HG03103 (cell line): ENCODE measurements at regions not wholly inside any gene's neighbourhood (a gene's known extent, or its start where the extent isn't known, plus 50 kb on each side); places are given as distances from the start of the nearest gene placed in this dataset.
A peak's percentile ranks its signal among the peaks of the same experiment; 100 is the strongest.
"Not testable (repeated sequence)": the region's sequence is repeated elsewhere in the genome, so short reads cannot be mapped to it uniquely, and the experiment has no call there.

ENCODE experiments used
- ATAC-seq: cut with Tn5 transposase; IDR thresholded peaks from one replicate; pipeline ENCODE4 v1.9.1; 2021; ENCODE audit warnings: low read depth; ENCODE audit not compliant: unreplicated experiment

GRCh38 chr14:106459971-106460730 is 933.8 kb downstream of the TMEM121 start:
- ATAC-seq, result no peak

GRCh38 chr14:106460916-106461315 is 934.5 kb downstream of the TMEM121 start:
- no peak for ATAC-seq

GRCh38 chr14:106466483-106466882 is 940.1 kb downstream of the TMEM121 start:
- ATAC-seq, result not testable (repeated sequence)

GRCh38 chr14:106468869-106469268 is 942.5 kb downstream of the TMEM121 start:
- ATAC-seq, result not testable (repeated sequence)

GRCh38 chr14:106470028-106470427 is 943.6 kb downstream of the TMEM121 start:
- ATAC-seq, result not testable (repeated sequence)

- peak; percentile 66 for ATAC-seq
These were observed 948.1 kb downstream of the TMEM121 start for GRCh38 chr14:106474261-106475028.

GRCh38 chr14:106475214-106475613 is 948.8 kb downstream of the TMEM121 start:
- not testable (repeated sequence) for ATAC-seq

- not testable (repeated sequence) for ATAC-seq
These were observed 951.2 kb downstream of the TMEM121 start for GRCh38 chr14:106477600-106477999.

- ATAC-seq, result not testable (repeated sequence)
These were observed 953.9 kb downstream of the TMEM121 start for GRCh38 chr14:106480287-106480686.

GRCh38 chr14:106482213-106482612 is 955.8 kb downstream of the TMEM121 start:
- ATAC-seq, result not testable (repeated sequence)

GRCh38 chr14:106487600-106487999 is 961.2 kb downstream of the TMEM121 start:
- ATAC-seq, result no peak

GRCh38 chr14:106488291-106488690 is 961.9 kb downstream of the TMEM121 start:
- ATAC-seq, result no peak

GRCh38 chr14:106489112-106489881 is 962.9 kb downstream of the TMEM121 start:
- ATAC-seq, result no peak

- no peak for ATAC-seq
These were observed 964.1 kb downstream of the TMEM121 start for GRCh38 chr14:106490442-106490841.

GRCh38 chr14:106491851-106492250 is 965.5 kb downstream of the TMEM121 start:
- ATAC-seq, result no peak

- no peak for ATAC-seq
These were observed 967.8 kb downstream of the TMEM121 start for GRCh38 chr14:106493962-106494823.

GRCh38 chr14:106500571-106500970 is 974.2 kb downstream of the TMEM121 start:
- no peak for ATAC-seq

- ATAC-seq, result no peak
These were observed 975.5 kb downstream of the TMEM121 start for GRCh38 chr14:106501898-106502297.

GRCh38 chr14:106505366-106505765 is 979.0 kb downstream of the TMEM121 start:
- ATAC-seq, result no peak

GRCh38 chr14:106506881-106507305 is 980.5 kb downstream of the TMEM121 start:
- no peak for ATAC-seq
